GM13976 (cell line): ENCODE measurements at regions not wholly inside any gene's neighbourhood (a gene's known extent, or its start where the extent isn't known, plus 50 kb on each side); places are given as distances from the start of the nearest gene placed in this dataset.

Experiments used
- DNase-seq: peaks from one replicate; pipeline ENCODE4 v3.0.0; 2012; ENCODE audit warnings: low spot score
- CTCF ChIP-seq: IDR thresholded peaks from 2 replicates; pipeline ENCODE4 v1.5.1; 2012; ENCODE audit warnings: borderline replicate concordance, mild to moderate bottlenecking; ENCODE audit not compliant: insufficient read depth; ENCODE audit errors: extremely low read depth, missing control alignments, control extremely low read depth
- in situ Hi-C: fragments of 300-500 bp; cut with MboI; formaldehyde crosslinking; loops from one replicate; pipeline ENCODE4 v1.12.0; 2022; ENCODE audit warnings: low sequenced_read_pairs, mixed read lengths, inconsistent platforms; ENCODE audit not compliant: unreplicated experiment

- no peak for TF ChIP-seq CTCF
- in situ Hi-C loops, result no loop called here
These were observed 554.0 kb upstream of the SPRY2 start for GRCh38 chr13:80894917-80895316.

GRCh38 chr13:80889829-80890228 lies 548.9 kb upstream of the SPRY2 start:
- no peak for DNase-seq
- TF ChIP-seq CTCF, result no peak
- in situ Hi-C loops, result no loop called here

More at GRCh38 chr13:80894917-80895316, 554.0 kb upstream of the SPRY2 start:
- DNase-seq, result no peak

GRCh38 chr13:80888390-80888789 lies 547.5 kb upstream of the SPRY2 start:
- in situ Hi-C loops, result no loop called here
- no peak for DNase-seq
- TF ChIP-seq CTCF, result no peak

GRCh38 chr13:80884056-80884785 lies 543.3 kb upstream of the SPRY2 start:
- DNase-seq, result no peak
- in situ Hi-C loops, result no loop called here
- TF ChIP-seq CTCF, result no peak

- TF ChIP-seq CTCF, result no peak
- in situ Hi-C loops, result no loop called here
- no peak for DNase-seq
These were observed 542.6 kb upstream of the SPRY2 start for GRCh38 chr13:80883545-80883944.

GRCh38 chr13:80881942-80882445 lies 541.1 kb upstream of the SPRY2 start:
- in situ Hi-C loops, result no loop called here
- DNase-seq, result no peak
- TF ChIP-seq CTCF, result no peak

- in situ Hi-C loops, result no loop called here
- no peak for TF ChIP-seq CTCF
- DNase-seq, result no peak
These were observed 540.6 kb upstream of the SPRY2 start for GRCh38 chr13:80881495-80881894.
